Astrocyte of the hippocampus (primary cell): ENCODE measurements at regions not wholly inside any gene's neighbourhood (a gene's known extent, or its start where the extent isn't known, plus 50 kb on each side); places are given as distances from the start of the nearest gene placed in this dataset.
A peak's percentile ranks its signal among the peaks of the same experiment; 100 is the strongest.

Source experiments
- DNase-seq: peaks from one replicate; pipeline ENCODE4 v3.0.0; 2011; ENCODE audit warnings: low read depth, low spot score

- no peak for DNase-seq
Measured at GRCh38 chr12:115467531-115467930, 783.6 kb upstream of the TBX3 start.

GRCh38 chr12:115466076-115466475 lies 782.1 kb upstream of the TBX3 start:
- DNase-seq = peak; percentile 11

- DNase-seq = no peak
Measured at GRCh38 chr12:115464661-115465060, 780.7 kb upstream of the TBX3 start.

- DNase-seq = no peak
Measured at GRCh38 chr12:115464111-115464581, 780.2 kb upstream of the TBX3 start.

GRCh38 chr12:115461401-115461800 lies 777.4 kb upstream of the TBX3 start:
- DNase-seq = no peak

GRCh38 chr12:115457798-115458197 lies 773.8 kb upstream of the TBX3 start:
- DNase-seq = no peak

- no peak for DNase-seq
Measured at GRCh38 chr12:115456946-115457689, 773.1 kb upstream of the TBX3 start.

GRCh38 chr12:115455268-115455681 lies 771.3 kb upstream of the TBX3 start:
- no peak for DNase-seq

GRCh38 chr12:115452751-115453281 lies 768.8 kb upstream of the TBX3 start:
- DNase-seq = no peak

- DNase-seq = peak; percentile 73
Measured at GRCh38 chr12:115451780-115452736, 768.1 kb upstream of the TBX3 start.

GRCh38 chr12:115451151-115451779 lies 767.3 kb upstream of the TBX3 start:
- DNase-seq = no peak

- DNase-seq = no peak
Measured at GRCh38 chr12:115450710-115451109, 766.7 kb upstream of the TBX3 start.

- no peak for DNase-seq
Measured at GRCh38 chr12:115450017-115450416, 766.0 kb upstream of the TBX3 start.

- DNase-seq = no peak
Measured at GRCh38 chr12:115449526-115449925, 765.6 kb upstream of the TBX3 start.

GRCh38 chr12:115444346-115444745 lies 760.4 kb upstream of the TBX3 start:
- DNase-seq = no peak

- no peak for DNase-seq
Measured at GRCh38 chr12:115443351-115443938, 759.5 kb upstream of the TBX3 start.

- peak; percentile 77 for DNase-seq
Measured at GRCh38 chr12:115440438-115440837, 756.5 kb upstream of the TBX3 start.

- no peak for DNase-seq
Measured at GRCh38 chr12:115439008-115439601, 755.1 kb upstream of the TBX3 start.

GRCh38 chr12:115438314-115438713 lies 754.3 kb upstream of the TBX3 start:
- no peak for DNase-seq

- DNase-seq = peak; percentile 52
Measured at GRCh38 chr12:115437061-115437567, 753.1 kb upstream of the TBX3 start.
